ENCODE measurements at regions not wholly inside any gene's neighbourhood (a gene's known extent, or its start where the extent isn't known, plus 50 kb on each side); places are given as distances from the start of the nearest gene placed in this dataset.

DNA sequence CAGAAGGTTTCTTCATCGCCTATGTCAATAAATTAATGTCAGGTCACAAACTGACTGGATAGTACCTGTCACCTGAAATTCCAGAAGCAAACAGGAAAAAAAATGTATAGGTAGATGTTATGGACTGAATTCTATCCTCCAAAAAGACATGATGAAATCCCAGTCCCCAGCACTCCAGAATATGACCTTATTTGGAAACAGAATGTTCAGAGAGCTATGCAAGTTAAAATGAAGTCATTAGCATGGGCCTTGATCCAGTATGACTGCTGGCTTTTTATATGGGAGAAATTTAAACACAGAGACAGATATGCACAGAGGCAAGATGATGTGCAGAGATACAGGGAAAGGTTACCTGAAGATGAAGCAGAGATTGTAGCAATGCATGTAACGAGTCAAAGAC, 953.4 kb downstream of the ZPLD1 start:
- TF ChIP-seq, protein P1, sequence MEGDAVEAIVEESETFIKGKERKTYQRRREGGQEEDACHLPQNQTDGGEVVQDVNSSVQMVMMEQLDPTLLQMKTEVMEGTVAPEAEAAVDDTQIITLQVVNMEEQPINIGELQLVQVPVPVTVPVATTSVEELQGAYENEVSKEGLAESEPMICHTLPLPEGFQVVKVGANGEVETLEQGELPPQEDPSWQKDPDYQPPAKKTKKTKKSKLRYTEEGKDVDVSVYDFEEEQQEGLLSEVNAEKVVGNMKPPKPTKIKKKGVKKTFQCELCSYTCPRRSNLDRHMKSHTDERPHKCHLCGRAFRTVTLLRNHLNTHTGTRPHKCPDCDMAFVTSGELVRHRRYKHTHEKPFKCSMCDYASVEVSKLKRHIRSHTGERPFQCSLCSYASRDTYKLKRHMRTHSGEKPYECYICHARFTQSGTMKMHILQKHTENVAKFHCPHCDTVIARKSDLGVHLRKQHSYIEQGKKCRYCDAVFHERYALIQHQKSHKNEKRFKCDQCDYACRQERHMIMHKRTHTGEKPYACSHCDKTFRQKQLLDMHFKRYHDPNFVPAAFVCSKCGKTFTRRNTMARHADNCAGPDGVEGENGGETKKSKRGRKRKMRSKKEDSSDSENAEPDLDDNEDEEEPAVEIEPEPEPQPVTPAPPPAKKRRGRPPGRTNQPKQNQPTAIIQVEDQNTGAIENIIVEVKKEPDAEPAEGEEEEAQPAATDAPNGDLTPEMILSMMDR (IDR thresholded peaks at IDR 0.05): no peak
- no peak for TF ChIP-seq POLR2A (IDR thresholded peaks at IDR 0.05)
